ENCODE measurements at regions not wholly inside any gene's neighbourhood (a gene's known extent, or its start where the extent isn't known, plus 50 kb on each side); places are given as distances from the start of the nearest gene placed in this dataset.

- no peak for ATAC-seq
- H3K27ac Mint-ChIP-seq = no peak overlapping the region
- peaks cover 5% of the 10 kb centered on the region for H3K9me3 Mint-ChIP-seq
- no peaks in the 10 kb centered on the region for H3K36me3 Mint-ChIP-seq
- no peak for DNase-seq (ENCODE audit: low spot score in 2 of 2)
- no peaks in the 10 kb centered on the region for H3K4me1 Mint-ChIP-seq
- H3K4me3 Mint-ChIP-seq = no peak overlapping the region
These were observed 73.2 kb downstream of the GPR37 start for GRCh38 chr7:124692425-124692824.

GRCh38 chr7:124690840-124691239, 74.8 kb downstream of the GPR37 start:
- Mint-ChIP-seq H3K9me3 (peaks cover 5% of the 10 kb centered on the region), H3K27ac (no peak overlapping the region), H3K36me3 (no peaks in the 10 kb centered on the region), H3K4me1 (no peaks in the 10 kb centered on the region), H3K4me3 (no peak overlapping the region)
- no peak for DNase-seq (ENCODE audit: low spot score in 2 of 2)
- ATAC-seq = no peak

GRCh38 chr7:124689931-124690330, 75.7 kb downstream of the GPR37 start:
- no peaks in the 10 kb centered on the region for H3K4me1 Mint-ChIP-seq
- ATAC-seq (no peak), DNase-seq (ENCODE audit: low spot score in 2 of 2) (no peak)
- H3K36me3 Mint-ChIP-seq = no peaks in the 10 kb centered on the region
- H3K4me3 Mint-ChIP-seq = no peak overlapping the region
- peaks cover 3% of the 10 kb centered on the region for H3K9me3 Mint-ChIP-seq
- no peak overlapping the region for H3K27ac Mint-ChIP-seq

- H3K4me3 Mint-ChIP-seq = no peak overlapping the region
- no peak for ATAC-seq
- DNase-seq (ENCODE audit: low spot score in 2 of 2) = no peak
- H3K36me3 Mint-ChIP-seq = no peaks in the 10 kb centered on the region
- H3K4me1 Mint-ChIP-seq = no peaks in the 10 kb centered on the region
- H3K27ac Mint-ChIP-seq = no peak overlapping the region
- peaks cover 3% of the 10 kb centered on the region for H3K9me3 Mint-ChIP-seq
These were observed 76.1 kb downstream of the GPR37 start for GRCh38 chr7:124689523-124689922.

GRCh38 chr7:124688991-124689390, 76.6 kb downstream of the GPR37 start:
- no peak overlapping the region for H3K4me3 Mint-ChIP-seq
- H3K36me3 Mint-ChIP-seq = no peaks in the 10 kb centered on the region
- no peak for DNase-seq (ENCODE audit: low spot score in 2 of 2)

GRCh38 chr7:124686543-124687171, 78.9 kb downstream of the GPR37 start:
- no peak for ATAC-seq
- H3K4me1 Mint-ChIP-seq = no peaks in the 10 kb centered on the region
- H3K27ac Mint-ChIP-seq = no peak overlapping the region

More at GRCh38 chr7:124688991-124689390, 76.6 kb downstream of the GPR37 start:
- Mint-ChIP-seq H3K4me1 (no peaks in the 10 kb centered on the region), H3K9me3 (peaks cover 3% of the 10 kb centered on the region), H3K27ac (no peak overlapping the region)
- ATAC-seq = no peak

GRCh38 chr7:124681946-124682345, 83.6 kb downstream of the GPR37 start:
- no peaks in the 10 kb centered on the region for H3K4me1 Mint-ChIP-seq
- ATAC-seq = no peak
- H3K9me3 Mint-ChIP-seq = peaks cover 4% of the 10 kb centered on the region
- no peak overlapping the region for H3K27ac Mint-ChIP-seq
- no peak overlapping the region for H3K4me3 Mint-ChIP-seq
- H3K36me3 Mint-ChIP-seq = no peaks in the 10 kb centered on the region
- DNase-seq (ENCODE audit: low spot score in 2 of 2) = no peak

More at GRCh38 chr7:124686543-124687171, 78.9 kb downstream of the GPR37 start:
- Mint-ChIP-seq H3K36me3 (no peaks in the 10 kb centered on the region), H3K9me3 (peaks cover 6% of the 10 kb centered on the region), H3K4me3 (no peak overlapping the region)
- no peak for DNase-seq (ENCODE audit: low spot score in 2 of 2)

- H3K36me3 Mint-ChIP-seq = no peaks in the 10 kb centered on the region
- no peak overlapping the region for H3K4me3 Mint-ChIP-seq
- ATAC-seq (no peak), DNase-seq (ENCODE audit: low spot score in 2 of 2) (no peak)
- no peaks in the 10 kb centered on the region for H3K4me1 Mint-ChIP-seq
- no peak overlapping the region for H3K27ac Mint-ChIP-seq
- peaks cover 4% of the 10 kb centered on the region for H3K9me3 Mint-ChIP-seq
These were observed 85.3 kb downstream of the GPR37 start for GRCh38 chr7:124680304-124680703.

GRCh38 chr7:124679586-124680225, 85.9 kb downstream of the GPR37 start:
- Mint-ChIP-seq H3K4me3 (no peak overlapping the region), H3K36me3 (no peaks in the 10 kb centered on the region), H3K9me3 (peaks cover 4% of the 10 kb centered on the region), H3K4me1 (no peaks in the 10 kb centered on the region), H3K27ac (no peak overlapping the region)
- no peak for ATAC-seq
- no peak for DNase-seq (ENCODE audit: low spot score in 2 of 2)

- no peak overlapping the region for H3K4me3 Mint-ChIP-seq
- ATAC-seq = no peak
- DNase-seq (ENCODE audit: low spot score in 2 of 2) = no peak
- peaks cover 4% of the 10 kb centered on the region for H3K9me3 Mint-ChIP-seq
- no peaks in the 10 kb centered on the region for H3K4me1 Mint-ChIP-seq
- no peak overlapping the region for H3K27ac Mint-ChIP-seq
- no peaks in the 10 kb centered on the region for H3K36me3 Mint-ChIP-seq
These were observed 86.4 kb downstream of the GPR37 start for GRCh38 chr7:124679146-124679545.

GRCh38 chr7:124674451-124674850, 91.1 kb downstream of the GPR37 start:
- Mint-ChIP-seq H3K4me3 (no peak overlapping the region), H3K36me3 (no peaks in the 10 kb centered on the region), H3K9me3 (peaks cover 4% of the 10 kb centered on the region), H3K27ac (no peak overlapping the region), H3K4me1 (no peaks in the 10 kb centered on the region)
- DNase-seq (ENCODE audit: low spot score in 2 of 2) = no peak
- no peak for ATAC-seq

GRCh38 chr7:124672011-124672410, 93.6 kb downstream of the GPR37 start:
- Mint-ChIP-seq H3K27ac (no peak overlapping the region), H3K4me1 (no peaks in the 10 kb centered on the region), H3K4me3 (no peak overlapping the region), H3K9me3 (peaks cover 4% of the 10 kb centered on the region), H3K36me3 (no peaks in the 10 kb centered on the region)
- DNase-seq (ENCODE audit: low spot score in 2 of 2) = no peak
- no peak for ATAC-seq

GRCh38 chr7:124667312-124668153, 98.1 kb downstream of the GPR37 start:
- Mint-ChIP-seq H3K4me3 (no peak overlapping the region), H3K36me3 (no peaks in the 10 kb centered on the region)

GRCh38 chr7:124662937-124663336, 102.7 kb downstream of the GPR37 start:
- no peak overlapping the region for H3K27ac Mint-ChIP-seq
- DNase-seq (ENCODE audit: low spot score in 2 of 2) = no peak
- H3K36me3 Mint-ChIP-seq = no peaks in the 10 kb centered on the region
- H3K4me3 Mint-ChIP-seq = no peak overlapping the region
- H3K9me3 Mint-ChIP-seq = peaks cover 5% of the 10 kb centered on the region
- no peaks in the 10 kb centered on the region for H3K4me1 Mint-ChIP-seq
- no peak for ATAC-seq

More at GRCh38 chr7:124667312-124668153, 98.1 kb downstream of the GPR37 start:
- DNase-seq (ENCODE audit: low spot score in 2 of 2) (no peak), ATAC-seq (no peak)
- H3K4me1 Mint-ChIP-seq = no peaks in the 10 kb centered on the region
- H3K27ac Mint-ChIP-seq = no peak overlapping the region
- peaks cover 3% of the 10 kb centered on the region for H3K9me3 Mint-ChIP-seq

- no peak for DNase-seq (ENCODE audit: low spot score in 2 of 2)
- H3K27ac Mint-ChIP-seq = no peak overlapping the region
- no peak for ATAC-seq
- no peaks in the 10 kb centered on the region for H3K36me3 Mint-ChIP-seq
- H3K4me3 Mint-ChIP-seq = no peak overlapping the region
- H3K4me1 Mint-ChIP-seq = no peaks in the 10 kb centered on the region
- peaks cover 5% of the 10 kb centered on the region for H3K9me3 Mint-ChIP-seq
These were observed 103.2 kb downstream of the GPR37 start for GRCh38 chr7:124662372-124662771.

GRCh38 chr7:124655990-124656389, 109.6 kb downstream of the GPR37 start:
- Mint-ChIP-seq H3K4me1 (no peaks in the 10 kb centered on the region), H3K4me3 (no peak overlapping the region), H3K36me3 (no peaks in the 10 kb centered on the region), H3K27ac (no peak overlapping the region), H3K9me3 (no peaks in the 10 kb centered on the region)
- ATAC-seq = no peak
- no peak for DNase-seq (ENCODE audit: low spot score in 2 of 2)
